ENCODE measurements at regions not wholly inside any gene's neighbourhood (a gene's known extent, or its start where the extent isn't known, plus 50 kb on each side); places are given as distances from the start of the nearest gene placed in this dataset.

DNA sequence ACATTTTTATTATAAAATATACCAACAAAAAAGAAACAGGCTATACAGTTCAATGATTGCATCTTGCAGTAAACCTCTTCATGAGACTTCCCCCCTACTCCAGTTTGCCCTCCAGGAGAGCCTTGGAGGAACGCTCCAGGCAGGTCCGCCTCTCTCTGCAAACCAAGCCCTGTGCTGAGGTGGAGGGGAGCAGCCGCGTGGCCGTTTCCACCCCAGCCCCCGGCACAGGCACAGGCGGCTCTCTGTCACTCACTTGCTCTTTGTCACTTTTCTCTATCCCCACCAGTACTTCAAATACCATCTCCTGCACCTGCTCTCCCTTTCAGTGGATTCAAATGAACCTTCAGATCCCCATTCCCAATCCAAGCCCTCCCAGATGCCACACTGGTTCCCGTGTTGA, 479.9 kb downstream of the OCA2 start:
- Histone ChIP-seq H3K79me2 (ENCODE audit: insufficient read depth, low read depth, low read length) (no peaks in the 10 kb centered on the region), H3K4me1 (ENCODE audit: insufficient read depth, low read length, poor library complexity, severe bottlenecking) (no peaks in the 10 kb centered on the region), H2AFZ (ENCODE audit: low read length) (no peak overlapping the region), H3K36me3 (ENCODE audit: insufficient read depth, low read length) (no peaks in the 10 kb centered on the region), H3K4me2 (ENCODE audit: low read length) (no peak overlapping the region), H3K4me3 (ENCODE audit: low read depth, low read length, poor library complexity, severe bottlenecking) (no peak overlapping the region), H4K20me1 (ENCODE audit: insufficient read depth, low read length) (no peaks in the 10 kb centered on the region), H3K27ac (ENCODE audit: low read depth, low read length, poor library complexity, severe bottlenecking) (no peak overlapping the region), H3K9me3 (ENCODE audit: low read length) (0 out of 2 replicates have a peak, but pooled peaks cover 6% of the 10 kb centered on the region), H3K9me2 (ENCODE audit: insufficient read depth, low read length) (no peaks in the 10 kb centered on the region)
- CTCF ChIA-PET (ENCODE audit: unreplicated experiment) = no interaction called here
- POLR2A ChIA-PET = interaction anchor here (0.5 kb wide), 1 partner anchor 34 kb away, joined by 3 read pairs; no protein-coding TSS in a partner anchor
- TF ChIP-seq, protein P1, sequence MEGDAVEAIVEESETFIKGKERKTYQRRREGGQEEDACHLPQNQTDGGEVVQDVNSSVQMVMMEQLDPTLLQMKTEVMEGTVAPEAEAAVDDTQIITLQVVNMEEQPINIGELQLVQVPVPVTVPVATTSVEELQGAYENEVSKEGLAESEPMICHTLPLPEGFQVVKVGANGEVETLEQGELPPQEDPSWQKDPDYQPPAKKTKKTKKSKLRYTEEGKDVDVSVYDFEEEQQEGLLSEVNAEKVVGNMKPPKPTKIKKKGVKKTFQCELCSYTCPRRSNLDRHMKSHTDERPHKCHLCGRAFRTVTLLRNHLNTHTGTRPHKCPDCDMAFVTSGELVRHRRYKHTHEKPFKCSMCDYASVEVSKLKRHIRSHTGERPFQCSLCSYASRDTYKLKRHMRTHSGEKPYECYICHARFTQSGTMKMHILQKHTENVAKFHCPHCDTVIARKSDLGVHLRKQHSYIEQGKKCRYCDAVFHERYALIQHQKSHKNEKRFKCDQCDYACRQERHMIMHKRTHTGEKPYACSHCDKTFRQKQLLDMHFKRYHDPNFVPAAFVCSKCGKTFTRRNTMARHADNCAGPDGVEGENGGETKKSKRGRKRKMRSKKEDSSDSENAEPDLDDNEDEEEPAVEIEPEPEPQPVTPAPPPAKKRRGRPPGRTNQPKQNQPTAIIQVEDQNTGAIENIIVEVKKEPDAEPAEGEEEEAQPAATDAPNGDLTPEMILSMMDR (conservative IDR thresholded peaks at IDR 0.05; ENCODE audit: low read length) = no peak
- no peak for TF ChIP-seq EZH2phosphoT487 (IDR thresholded peaks at IDR 0.05; ENCODE audit: borderline replicate concordance, low read depth, low read length)
- DNase-seq (ENCODE audit: low spot score) = no peak
- intact Hi-C loops (cut with micrococcal nuclease; ENCODE audit: unreplicated experiment) = no loop called here
- BruUV-seq (replicated peaks) = no TSS peak

DNA sequence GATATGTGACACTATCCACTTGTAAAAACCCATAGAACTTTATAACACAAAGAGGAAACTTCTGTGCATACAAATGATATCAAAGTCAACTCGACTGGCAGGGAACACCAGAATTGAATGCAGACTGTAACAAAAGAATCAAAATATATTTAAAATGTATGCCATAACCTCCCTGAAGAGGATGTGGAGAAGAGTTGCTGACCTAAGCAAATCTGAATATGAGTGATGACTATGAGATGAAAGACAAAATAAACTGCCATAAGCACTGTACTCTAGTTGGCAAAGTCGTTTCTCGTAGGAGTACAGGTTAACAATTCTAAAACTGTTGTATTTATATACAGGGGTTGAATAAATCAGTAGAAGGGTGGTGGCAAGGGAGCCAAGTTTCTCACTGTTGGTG, 482.1 kb downstream of the OCA2 start:
- BruUV-seq (replicated peaks) = no TSS peak

DNA sequence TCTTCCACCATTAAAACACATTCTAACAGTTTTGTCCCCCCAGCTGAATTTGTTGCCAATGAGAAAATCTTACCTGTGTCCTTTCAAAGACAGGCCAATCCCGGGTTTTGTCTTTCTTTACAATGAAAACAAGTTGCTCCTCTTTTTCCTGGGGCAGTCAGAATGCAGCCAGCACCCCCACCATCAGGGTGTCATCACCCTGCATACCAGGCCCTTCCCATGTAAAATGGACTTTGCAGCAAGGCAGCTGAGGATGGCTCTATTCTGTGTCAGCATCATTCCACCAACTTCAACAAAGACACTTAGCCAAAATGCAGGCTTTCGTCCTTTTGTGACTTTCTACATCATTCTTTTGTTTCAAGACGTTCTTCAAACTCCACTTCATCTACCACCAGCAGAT, 490.9 kb downstream of the OCA2 start:
- Histone ChIP-seq H3K4me1 (ENCODE audit: insufficient read depth, low read length, poor library complexity, severe bottlenecking) (no peaks in the 10 kb centered on the region), H2AFZ (ENCODE audit: low read length) (no peak overlapping the region), H3K4me3 (ENCODE audit: low read depth, low read length, poor library complexity, severe bottlenecking) (no peak overlapping the region), H3K9me2 (ENCODE audit: insufficient read depth, low read length) (no peaks in the 10 kb centered on the region), H3K9me3 (ENCODE audit: low read length) (0 out of 2 replicates have a peak, but pooled peaks cover 5% of the 10 kb centered on the region), H3K36me3 (ENCODE audit: insufficient read depth, low read length) (no peaks in the 10 kb centered on the region), H3K4me2 (ENCODE audit: low read length) (no peak overlapping the region), H4K20me1 (ENCODE audit: insufficient read depth, low read length) (no peaks in the 10 kb centered on the region), H3K79me2 (ENCODE audit: insufficient read depth, low read depth, low read length) (no peaks in the 10 kb centered on the region), H3K27ac (ENCODE audit: low read depth, low read length, poor library complexity, severe bottlenecking) (no peak overlapping the region)
- TF ChIP-seq, protein P1 (conservative IDR thresholded peaks at IDR 0.05; ENCODE audit: low read length) = no peak
- no peak for TF ChIP-seq EZH2phosphoT487 (IDR thresholded peaks at IDR 0.05; ENCODE audit: borderline replicate concordance, low read depth, low read length)
- BruUV-seq (replicated peaks) = no TSS peak
- ChIA-PET POLR2A (interaction anchor here (0.5 kb wide), 1 partner anchor 496 kb away, joined by 4 read pairs; no protein-coding TSS in a partner anchor), CTCF (ENCODE audit: unreplicated experiment) (no interaction called here)
- intact Hi-C loops (cut with micrococcal nuclease; ENCODE audit: unreplicated experiment) = no loop called here
- DNase-seq (ENCODE audit: low spot score) = no peak

More for the DNA sequence above, 482.1 kb downstream of the OCA2 start:
- H3K9me3 ChIP-seq (ENCODE audit: low read length) = 0 out of 2 replicates have a peak, but pooled peaks cover 6% of the 10 kb centered on the region
- no peak overlapping the region for H3K4me3 ChIP-seq (ENCODE audit: low read depth, low read length, poor library complexity, severe bottlenecking)
- H3K27ac ChIP-seq (ENCODE audit: low read depth, low read length, poor library complexity, severe bottlenecking) = no peak overlapping the region
- ChIA-PET CTCF (ENCODE audit: unreplicated experiment) (no interaction called here), POLR2A (no interaction called here)
- no peak for TF ChIP-seq EZH2phosphoT487 (IDR thresholded peaks at IDR 0.05; ENCODE audit: borderline replicate concordance, low read depth, low read length)
- TF ChIP-seq, protein P1 (conservative IDR thresholded peaks at IDR 0.05; ENCODE audit: low read length) = no peak
- no peaks in the 10 kb centered on the region for H3K9me2 ChIP-seq (ENCODE audit: insufficient read depth, low read length)
- H4K20me1 ChIP-seq (ENCODE audit: insufficient read depth, low read length) = no peaks in the 10 kb centered on the region
- no peaks in the 10 kb centered on the region for H3K79me2 ChIP-seq (ENCODE audit: insufficient read depth, low read depth, low read length)
- no peak overlapping the region for H2AFZ ChIP-seq (ENCODE audit: low read length)
- DNase-seq (ENCODE audit: low spot score) = no peak
- H3K4me2 ChIP-seq (ENCODE audit: low read length) = no peak overlapping the region
- intact Hi-C loops (cut with micrococcal nuclease; ENCODE audit: unreplicated experiment) = no loop called here
- no peaks in the 10 kb centered on the region for H3K4me1 ChIP-seq (ENCODE audit: insufficient read depth, low read length, poor library complexity, severe bottlenecking)
- no peaks in the 10 kb centered on the region for H3K36me3 ChIP-seq (ENCODE audit: insufficient read depth, low read length)
